CD4-positive, alpha-beta memory T cell (primary cell): ENCODE measurements at regions not wholly inside any gene's neighbourhood (a gene's known extent, or its start where the extent isn't known, plus 50 kb on each side); places are given as distances from the start of the nearest gene placed in this dataset.

Experiments used
- CTCF ChIA-PET: fragments of 350-600 bp; sonication (Branson Sonifier 250); formaldehyde crosslinking; loops from one replicate; lab custom pipeline; 2021; ENCODE audit warnings: inconsistent platforms; ENCODE audit not compliant: partially characterized antibody; lab: Charles Lee
- POLR2A ChIA-PET: fragments of 350-600 bp; sonication (Branson Sonifier 250); formaldehyde crosslinking; loops from one replicate; lab custom pipeline; 2021; ENCODE audit not compliant: partially characterized antibody; lab: Charles Lee
- DNase-seq, 5 donors: peaks; one replicate each; pipeline versions ENCODE4 v3.0.0 to v3.0.0-alpha.2; 2020 to 2022; ENCODE audit warnings: mixed read lengths in 1 of 5
- H3K27ac ChIP-seq: one replicate; pipeline ENCODE4 v1.7.0; 2013; ENCODE audit warnings: low read depth, low read length
- H3K27me3 ChIP-seq: 2 replicates; pipeline ENCODE4 v1.7.0; 2013; ENCODE audit warnings: mild to moderate bottlenecking, low read length, moderate library complexity; ENCODE audit not compliant: insufficient read depth
- H3K36me3 ChIP-seq: 2 replicates; pipeline ENCODE4 v1.7.0; 2013; ENCODE audit warnings: mild to moderate bottlenecking, low read length, moderate library complexity; ENCODE audit not compliant: insufficient read depth
- H3K4me1 ChIP-seq: 2 replicates; pipeline ENCODE4 v1.7.0; 2013; ENCODE audit warnings: mild to moderate bottlenecking, low read length, moderate library complexity; ENCODE audit not compliant: insufficient read depth
- H3K4me3 ChIP-seq, 2 donors: one replicate each; pipeline ENCODE4 v1.7.0; 2013; ENCODE audit warnings: low read length in 2 of 2, mild to moderate bottlenecking in 1 of 2
- H3K9me3 ChIP-seq, 2 donors: one replicate each; pipeline ENCODE4 v1.7.0; 2013; ENCODE audit warnings: low read length in 2 of 2, control low read depth in 1 of 2; ENCODE audit not compliant: control insufficient read depth in 1 of 2
- H3K27ac Mint-ChIP-seq, 7 donors: one replicate each; pipeline ENCODE4 v1.8.0; 2020 to 2021; ENCODE audit warnings: mixed read lengths in 7 of 7, mild to moderate bottlenecking in 6 of 7, inconsistent platforms in 3 of 7, moderate library complexity in 3 of 7
- H3K27me3 Mint-ChIP-seq, 2 donors: one replicate each; pipeline ENCODE4 v1.8.0; 2020 to 2021; ENCODE audit warnings: mixed read lengths in 2 of 2
- H3K36me3 Mint-ChIP-seq, 2 donors: one replicate each; pipeline ENCODE4 v1.8.0; 2020 to 2021; ENCODE audit warnings: mixed read lengths in 2 of 2, inconsistent platforms in 1 of 2, mild to moderate bottlenecking in 1 of 2
- H3K4me1 Mint-ChIP-seq, 4 donors: one replicate each; pipeline ENCODE4 v1.8.0; 2020 to 2021; ENCODE audit warnings: mixed read lengths in 4 of 4, mild to moderate bottlenecking in 1 of 4
- H3K4me3 Mint-ChIP-seq, 8 donors: one replicate each; pipeline ENCODE4 v1.8.0; 2020 to 2021; ENCODE audit warnings: mixed read lengths in 8 of 8, mild to moderate bottlenecking in 7 of 8, moderate library complexity in 6 of 8, inconsistent platforms in 3 of 8
- H3K9me3 Mint-ChIP-seq, 8 donors: one replicate each; pipeline ENCODE4 v1.8.0; 2020 to 2021; ENCODE audit warnings: mixed read lengths in 8 of 8, mild to moderate bottlenecking in 5 of 8, inconsistent platforms in 3 of 8, moderate library complexity in 1 of 8
- intact Hi-C: fragments of 100-400 bp; cut with micrococcal nuclease; formaldehyde crosslinking; loops from one replicate; pipeline ENCODE4 v1.15.1; 2023

DNA sequence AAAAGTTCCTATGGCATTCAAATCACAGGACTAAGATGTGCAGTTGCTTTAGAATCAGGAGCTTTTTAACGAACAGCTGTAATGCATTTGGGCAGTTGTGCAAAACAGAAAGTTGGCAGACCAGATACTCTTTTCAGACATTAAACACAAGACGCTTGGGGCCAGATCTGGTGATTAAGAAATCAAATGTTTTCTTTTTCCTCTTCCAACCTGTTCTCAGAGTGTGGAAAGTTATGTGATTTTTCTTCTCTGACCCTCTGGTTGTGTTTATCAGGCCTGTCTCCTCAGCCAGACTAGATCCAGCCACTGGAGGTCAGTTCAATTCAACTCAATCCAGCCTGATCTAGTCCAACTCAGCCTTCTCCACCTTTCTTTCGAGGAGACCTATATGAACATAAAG lies 298.5 kb upstream of the PCSK5 start:
- no peak for DNase-seq
- Histone ChIP-seq H3K27ac (no peak overlapping the region), H3K4me3 (no peak overlapping the region), H3K27me3 (no peaks in the 10 kb centered on the region), H3K4me1 (no peaks in the 10 kb centered on the region), H3K36me3 (no peaks in the 10 kb centered on the region), H3K9me3 (no peaks in the 10 kb centered on the region)
- ChIA-PET POLR2A (no interaction called here), CTCF (no interaction called here)
- intact Hi-C loops = no loop called here
- H3K4me3 Mint-ChIP-seq = no peak overlapping the region
- peaks cover 0 to 3% (median 0%) of the 10 kb centered on the region in 8 donors for H3K9me3 Mint-ChIP-seq
- H3K27me3 Mint-ChIP-seq = no peaks in the 10 kb centered on the region
- no peaks in the 10 kb centered on the region for H3K36me3 Mint-ChIP-seq
- no peaks in the 10 kb centered on the region for H3K4me1 Mint-ChIP-seq
- H3K27ac Mint-ChIP-seq = no peak overlapping the region

DNA sequence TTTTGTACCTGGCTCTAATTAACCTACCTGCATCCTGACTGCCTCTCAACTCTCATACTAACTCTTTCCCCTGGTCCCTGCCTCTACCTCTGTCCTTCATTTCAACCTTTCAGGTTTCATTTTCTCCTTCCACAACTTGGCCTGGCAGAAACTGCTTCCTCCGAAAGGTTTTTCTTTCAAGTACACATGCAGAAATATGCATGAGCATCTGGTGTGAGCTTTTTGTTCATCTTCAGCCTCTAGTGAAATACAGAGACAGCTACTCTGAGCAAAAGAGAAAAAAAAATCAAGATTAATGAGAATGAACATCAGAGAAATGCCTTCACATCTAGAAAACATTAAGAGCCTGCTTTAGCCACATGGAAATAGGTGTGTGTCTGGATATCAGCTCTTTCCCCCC lies 297.9 kb upstream of the PCSK5 start:
- Mint-ChIP-seq H3K4me3 (no peak overlapping the region), H3K4me1 (no peaks in the 10 kb centered on the region), H3K27me3 (no peaks in the 10 kb centered on the region), H3K27ac (no peak overlapping the region), H3K36me3 (no peaks in the 10 kb centered on the region), H3K9me3 (peaks cover 0 to 3% (median 0%) of the 10 kb centered on the region in 8 donors)
- H3K27ac ChIP-seq = no peak overlapping the region
- H3K4me3 ChIP-seq = no peak overlapping the region
- H3K9me3 ChIP-seq = no peaks in the 10 kb centered on the region
- POLR2A ChIA-PET = no interaction called here
- CTCF ChIA-PET = no interaction called here
- H3K36me3 ChIP-seq = no peaks in the 10 kb centered on the region
- no peak for DNase-seq
- H3K27me3 ChIP-seq = no peaks in the 10 kb centered on the region
- H3K4me1 ChIP-seq = no peaks in the 10 kb centered on the region
- intact Hi-C loops = no loop called here

GRCh38 chr9:75593920-75594319 lies 296.6 kb upstream of the PCSK5 start:
- POLR2A ChIA-PET = no interaction called here

DNA sequence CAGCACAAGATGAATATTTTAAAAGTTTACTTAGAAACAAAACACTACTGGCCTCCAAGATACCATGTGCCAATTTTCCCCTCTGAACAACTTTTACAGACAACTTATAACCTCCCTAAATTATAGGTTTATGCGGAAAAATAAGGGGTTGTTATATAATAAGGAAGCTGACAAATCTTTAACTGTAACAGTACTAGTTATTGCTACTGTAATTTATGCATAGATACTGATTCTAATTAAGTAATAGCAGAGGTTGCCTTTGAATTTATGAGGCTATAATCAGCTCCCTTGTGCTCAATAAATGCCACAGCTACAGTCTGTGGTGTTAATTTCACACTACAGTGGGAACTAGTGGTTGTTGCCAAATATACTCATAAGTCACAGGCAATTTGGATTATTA lies 291.3 kb upstream of the PCSK5 start:
- no peaks in the 10 kb centered on the region for H3K27me3 Mint-ChIP-seq
- CTCF ChIA-PET = no interaction called here

More at GRCh38 chr9:75593920-75594319, 296.6 kb upstream of the PCSK5 start:
- Histone ChIP-seq H3K27me3 (no peaks in the 10 kb centered on the region), H3K4me1 (no peaks in the 10 kb centered on the region), H3K27ac (no peak overlapping the region), H3K36me3 (no peaks in the 10 kb centered on the region), H3K9me3 (no peaks in the 10 kb centered on the region), H3K4me3 (no peak overlapping the region)
- peaks cover 0 to 3% (median 0%) of the 10 kb centered on the region in 8 donors for H3K9me3 Mint-ChIP-seq
- DNase-seq = no peak
- no peaks in the 10 kb centered on the region for H3K36me3 Mint-ChIP-seq
- CTCF ChIA-PET = no interaction called here
- no peak overlapping the region for H3K27ac Mint-ChIP-seq
- no peak overlapping the region for H3K4me3 Mint-ChIP-seq
- H3K4me1 Mint-ChIP-seq = no peaks in the 10 kb centered on the region
- no peaks in the 10 kb centered on the region for H3K27me3 Mint-ChIP-seq
- intact Hi-C loops = no loop called here

DNA sequence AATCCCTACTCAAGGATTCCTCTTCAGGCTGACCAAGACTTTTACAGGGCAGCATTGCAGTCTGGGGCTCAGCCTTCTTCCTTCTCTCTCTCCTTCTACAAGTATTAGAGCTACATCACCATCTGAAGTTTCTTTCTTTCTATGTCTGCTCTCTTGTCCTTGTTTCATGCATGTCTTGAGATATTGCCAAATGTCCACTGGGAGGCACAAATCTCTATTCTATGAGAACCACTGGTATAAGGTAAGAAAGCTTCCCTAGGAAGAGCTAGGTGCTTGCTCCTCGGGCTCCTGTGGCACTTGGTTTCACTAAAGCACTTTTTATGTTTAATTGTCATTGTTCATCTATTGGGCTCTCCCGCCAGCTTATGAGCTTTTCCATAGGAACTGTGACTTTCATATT lies 289.2 kb upstream of the PCSK5 start:
- no peaks in the 10 kb centered on the region for H3K36me3 Mint-ChIP-seq
- no peak for DNase-seq
- Histone ChIP-seq H3K36me3 (no peaks in the 10 kb centered on the region), H3K4me1 (no peaks in the 10 kb centered on the region), H3K4me3 (no peak overlapping the region), H3K9me3 (no peaks in the 10 kb centered on the region), H3K27ac (no peak overlapping the region), H3K27me3 (no peaks in the 10 kb centered on the region)
- H3K4me3 Mint-ChIP-seq = no peak overlapping the region
- no peak overlapping the region for H3K27ac Mint-ChIP-seq
- no peaks in the 10 kb centered on the region for H3K4me1 Mint-ChIP-seq
- CTCF ChIA-PET = no interaction called here
- H3K9me3 Mint-ChIP-seq = peaks cover 0 to 2% (median 0%) of the 10 kb centered on the region in 8 donors
- POLR2A ChIA-PET = no interaction called here
- peaks cover 0 to 2% of the 10 kb centered on the region in 2 donors for H3K27me3 Mint-ChIP-seq
- intact Hi-C loops = no loop called here

More for the DNA sequence above, 291.3 kb upstream of the PCSK5 start:
- Mint-ChIP-seq H3K9me3 (peaks cover 0 to 2% (median 0%) of the 10 kb centered on the region in 8 donors), H3K36me3 (no peaks in the 10 kb centered on the region), H3K4me1 (no peaks in the 10 kb centered on the region), H3K27ac (peak overlapping the region in 1 of 7 donors; percentile 27), H3K4me3 (no peak overlapping the region)
- intact Hi-C loops = no loop called here
- Histone ChIP-seq H3K27ac (no peak overlapping the region), H3K9me3 (no peaks in the 10 kb centered on the region), H3K4me3 (no peak overlapping the region), H3K4me1 (no peaks in the 10 kb centered on the region), H3K36me3 (no peaks in the 10 kb centered on the region), H3K27me3 (no peaks in the 10 kb centered on the region)
- POLR2A ChIA-PET = no interaction called here
- no peak for DNase-seq

DNA sequence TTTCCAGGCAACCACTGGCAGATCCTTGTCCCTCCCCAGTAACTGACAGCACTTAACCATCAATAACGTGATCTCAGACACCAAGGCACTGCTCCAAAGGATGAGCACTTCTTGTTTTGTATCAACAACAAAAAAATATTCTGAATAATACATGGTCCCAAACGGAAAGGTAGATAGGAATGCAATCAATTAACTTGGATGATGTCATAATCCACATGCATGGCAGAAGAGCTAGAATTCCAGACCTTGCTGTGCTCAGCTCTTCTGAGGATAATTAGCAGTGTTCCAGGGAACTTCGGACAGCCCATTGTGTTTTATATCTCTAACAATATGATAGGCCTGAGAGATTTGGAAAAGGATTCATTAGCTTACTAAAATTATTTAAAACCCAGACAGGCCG lies 288.4 kb upstream of the PCSK5 start:
- intact Hi-C loops = no loop called here

DNA sequence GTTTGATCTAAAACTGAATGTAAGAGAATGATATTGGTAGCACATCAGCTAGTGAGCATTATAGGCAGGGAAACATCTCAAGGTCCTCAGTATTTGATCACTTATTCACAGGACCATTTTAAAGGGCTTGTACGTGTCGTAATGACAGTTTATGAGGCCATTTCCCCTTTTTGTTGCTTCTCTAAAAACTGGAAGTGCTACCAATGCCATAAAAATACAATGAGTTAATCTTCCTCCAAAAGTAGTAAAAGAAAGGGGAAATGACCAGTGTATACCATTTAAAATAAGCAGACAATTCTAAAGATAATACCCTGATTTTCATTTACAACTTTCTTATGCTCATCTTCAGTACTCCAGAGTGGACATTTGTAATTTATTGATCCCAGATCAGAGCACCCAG lies 285.8 kb upstream of the PCSK5 start:
- H3K4me1 ChIP-seq = no peaks in the 10 kb centered on the region
- no peak overlapping the region for H3K27ac Mint-ChIP-seq
- intact Hi-C loops = no loop called here
- no peak for DNase-seq
- H3K9me3 Mint-ChIP-seq = peaks cover 0 to 6% (median 0%) of the 10 kb centered on the region in 8 donors
- no peaks in the 10 kb centered on the region for H3K4me1 Mint-ChIP-seq
- no peaks in the 10 kb centered on the region for H3K36me3 Mint-ChIP-seq
- no peaks in the 10 kb centered on the region for H3K36me3 ChIP-seq
- H3K4me3 Mint-ChIP-seq = no peak overlapping the region
- H3K9me3 ChIP-seq = no peaks in the 10 kb centered on the region
- H3K4me3 ChIP-seq = no peak overlapping the region
- no peak overlapping the region for H3K27ac ChIP-seq
- peaks cover 0 to 2% of the 10 kb centered on the region in 2 donors for H3K27me3 Mint-ChIP-seq
- POLR2A ChIA-PET = no interaction called here
- CTCF ChIA-PET = no interaction called here
- no peaks in the 10 kb centered on the region for H3K27me3 ChIP-seq

More for the DNA sequence above, 288.4 kb upstream of the PCSK5 start:
- no peaks in the 10 kb centered on the region for H3K4me1 Mint-ChIP-seq
- Histone ChIP-seq H3K9me3 (no peaks in the 10 kb centered on the region), H3K27ac (no peak overlapping the region), H3K27me3 (no peaks in the 10 kb centered on the region), H3K36me3 (no peaks in the 10 kb centered on the region), H3K4me1 (no peaks in the 10 kb centered on the region), H3K4me3 (no peak overlapping the region)
- ChIA-PET POLR2A (no interaction called here), CTCF (no interaction called here)
- peaks cover 0 to 2% of the 10 kb centered on the region in 2 donors for H3K27me3 Mint-ChIP-seq
- no peak overlapping the region for H3K27ac Mint-ChIP-seq
- no peak overlapping the region for H3K4me3 Mint-ChIP-seq
- DNase-seq = no peak
- no peaks in the 10 kb centered on the region for H3K36me3 Mint-ChIP-seq
- H3K9me3 Mint-ChIP-seq = peaks cover 0 to 2% (median 0%) of the 10 kb centered on the region in 8 donors

DNA sequence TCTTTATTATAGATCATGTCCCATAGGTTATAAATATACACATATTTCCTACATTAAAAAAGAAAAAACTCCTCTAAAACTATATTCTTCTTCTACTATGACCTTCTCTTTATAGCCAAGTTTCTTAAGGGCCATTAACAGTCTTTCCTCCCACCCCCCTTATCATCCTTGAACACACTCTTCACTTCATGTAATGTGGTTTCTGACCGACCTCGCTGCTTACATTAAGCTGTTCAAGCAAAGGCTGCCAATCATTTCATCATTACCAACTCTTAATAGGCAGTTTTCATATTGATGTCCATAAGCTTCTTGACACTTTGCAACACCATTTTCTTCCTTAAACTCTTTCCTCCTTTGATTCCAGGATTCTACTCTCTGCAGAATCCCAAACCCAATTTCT lies 283.0 kb upstream of the PCSK5 start:
- Histone ChIP-seq H3K36me3 (no peaks in the 10 kb centered on the region), H3K4me1 (no peaks in the 10 kb centered on the region), H3K4me3 (no peak overlapping the region), H3K9me3 (no peaks in the 10 kb centered on the region), H3K27me3 (no peaks in the 10 kb centered on the region), H3K27ac (no peak overlapping the region)
- DNase-seq = no peak
- Mint-ChIP-seq H3K27me3 (peaks cover 3 to 6% of the 10 kb centered on the region in 2 donors), H3K4me3 (no peak overlapping the region), H3K27ac (no peak overlapping the region), H3K4me1 (no peaks in the 10 kb centered on the region), H3K36me3 (no peaks in the 10 kb centered on the region), H3K9me3 (peaks cover 0 to 4% (median 2%) of the 10 kb centered on the region in 8 donors)
- POLR2A ChIA-PET = no interaction called here
- intact Hi-C loops = no loop called here
- CTCF ChIA-PET = no interaction called here
